ENCODE measurements at regions not wholly inside any gene's neighbourhood (a gene's known extent, or its start where the extent isn't known, plus 50 kb on each side); places are given as distances from the start of the nearest gene placed in this dataset.

DNA sequence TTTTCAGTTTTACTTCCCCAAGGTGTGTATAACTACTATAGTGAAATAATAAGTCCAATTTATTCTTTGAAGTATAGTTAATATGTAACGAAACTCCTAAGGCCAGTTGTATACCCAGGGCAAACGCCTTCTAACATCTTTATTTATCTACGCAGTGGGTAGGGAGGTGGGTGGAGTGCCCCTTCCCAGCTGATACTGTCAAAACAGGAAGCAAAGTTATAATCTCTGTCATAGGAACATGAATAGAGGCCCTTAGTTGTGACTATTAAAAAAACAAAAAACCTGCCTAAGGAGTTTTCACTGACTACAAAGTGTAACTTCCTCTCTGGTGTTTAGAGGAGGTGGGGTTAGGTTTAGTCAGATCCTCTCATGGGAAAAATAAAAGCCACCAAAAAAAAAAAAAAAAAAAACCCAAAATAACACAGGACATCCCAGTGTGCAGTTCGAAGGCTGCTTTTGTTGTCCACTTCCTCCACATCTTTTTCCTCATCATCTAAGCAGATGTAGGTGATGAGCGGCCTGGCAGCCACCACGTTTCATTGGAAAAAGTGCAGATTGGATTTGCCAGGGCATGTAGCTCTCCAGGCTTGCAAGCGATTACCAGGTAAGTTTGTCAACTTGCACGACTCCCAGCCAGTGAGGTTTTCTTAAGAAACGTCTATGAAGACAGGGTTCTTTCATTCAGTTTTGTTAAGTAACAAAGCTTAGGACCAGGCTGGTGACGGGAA is 58.7 kb downstream of the UTRN start (continued):
- TF ChIP-seq, protein P1, sequence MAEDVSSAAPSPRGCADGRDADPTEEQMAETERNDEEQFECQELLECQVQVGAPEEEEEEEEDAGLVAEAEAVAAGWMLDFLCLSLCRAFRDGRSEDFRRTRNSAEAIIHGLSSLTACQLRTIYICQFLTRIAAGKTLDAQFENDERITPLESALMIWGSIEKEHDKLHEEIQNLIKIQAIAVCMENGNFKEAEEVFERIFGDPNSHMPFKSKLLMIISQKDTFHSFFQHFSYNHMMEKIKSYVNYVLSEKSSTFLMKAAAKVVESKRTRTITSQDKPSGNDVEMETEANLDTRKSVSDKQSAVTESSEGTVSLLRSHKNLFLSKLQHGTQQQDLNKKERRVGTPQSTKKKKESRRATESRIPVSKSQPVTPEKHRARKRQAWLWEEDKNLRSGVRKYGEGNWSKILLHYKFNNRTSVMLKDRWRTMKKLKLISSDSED (CRISPR knock-in tag; IDR thresholded peaks at IDR 0.05) = no peak
- TF ChIP-seq KLF12 (CRISPR knock-in tag; IDR thresholded peaks at IDR 0.05; ENCODE audit: borderline replicate concordance) (peak; percentile 56; the same call in 1 of the 2 replicates), ZNF546 (CRISPR knock-in tag; conservative IDR thresholded peaks at IDR 0.05) (peak; percentile 77; the same call in 1 of the 2 replicates), ZMYM4 (CRISPR knock-in tag; IDR thresholded peaks at IDR 0.05) (peak; percentile 82), ZNF251 (CRISPR knock-in tag; IDR thresholded peaks at IDR 0.05) (no peak), MXD4 (CRISPR knock-in tag; IDR thresholded peaks at IDR 0.05) (peak; percentile 45; the same call in 1 of the 2 replicates), KLF11 (CRISPR knock-in tag; IDR thresholded peaks at IDR 0.05) (no peak), KDM1A (CRISPR knock-in tag; IDR thresholded peaks at IDR 0.05) (0 out of 2 replicates have a peak, but pooled peaks have one; percentile 18), SATB2 (CRISPR knock-in tag; IDR thresholded peaks at IDR 0.05) (no peak; the same call in 1 of the 2 replicates), RXRA (CRISPR knock-in tag; IDR thresholded peaks at IDR 0.05) (peak; percentile 29; the same call in 1 of the 2 replicates), EEA1 (CRISPR knock-in tag; IDR thresholded peaks at IDR 0.05; ENCODE audit: borderline replicate concordance) (no peak)
- TF ChIP-seq, protein P2, sequence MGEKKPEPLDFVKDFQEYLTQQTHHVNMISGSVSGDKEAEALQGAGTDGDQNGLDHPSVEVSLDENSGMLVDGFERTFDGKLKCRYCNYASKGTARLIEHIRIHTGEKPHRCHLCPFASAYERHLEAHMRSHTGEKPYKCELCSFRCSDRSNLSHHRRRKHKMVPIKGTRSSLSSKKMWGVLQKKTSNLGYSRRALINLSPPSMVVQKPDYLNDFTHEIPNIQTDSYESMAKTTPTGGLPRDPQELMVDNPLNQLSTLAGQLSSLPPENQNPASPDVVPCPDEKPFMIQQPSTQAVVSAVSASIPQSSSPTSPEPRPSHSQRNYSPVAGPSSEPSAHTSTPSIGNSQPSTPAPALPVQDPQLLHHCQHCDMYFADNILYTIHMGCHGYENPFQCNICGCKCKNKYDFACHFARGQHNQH (CRISPR knock-in tag; IDR thresholded peaks at IDR 0.05) = peak; percentile 60; the same call in 1 of the 2 replicates
- TF ChIP-seq, protein P3, sequence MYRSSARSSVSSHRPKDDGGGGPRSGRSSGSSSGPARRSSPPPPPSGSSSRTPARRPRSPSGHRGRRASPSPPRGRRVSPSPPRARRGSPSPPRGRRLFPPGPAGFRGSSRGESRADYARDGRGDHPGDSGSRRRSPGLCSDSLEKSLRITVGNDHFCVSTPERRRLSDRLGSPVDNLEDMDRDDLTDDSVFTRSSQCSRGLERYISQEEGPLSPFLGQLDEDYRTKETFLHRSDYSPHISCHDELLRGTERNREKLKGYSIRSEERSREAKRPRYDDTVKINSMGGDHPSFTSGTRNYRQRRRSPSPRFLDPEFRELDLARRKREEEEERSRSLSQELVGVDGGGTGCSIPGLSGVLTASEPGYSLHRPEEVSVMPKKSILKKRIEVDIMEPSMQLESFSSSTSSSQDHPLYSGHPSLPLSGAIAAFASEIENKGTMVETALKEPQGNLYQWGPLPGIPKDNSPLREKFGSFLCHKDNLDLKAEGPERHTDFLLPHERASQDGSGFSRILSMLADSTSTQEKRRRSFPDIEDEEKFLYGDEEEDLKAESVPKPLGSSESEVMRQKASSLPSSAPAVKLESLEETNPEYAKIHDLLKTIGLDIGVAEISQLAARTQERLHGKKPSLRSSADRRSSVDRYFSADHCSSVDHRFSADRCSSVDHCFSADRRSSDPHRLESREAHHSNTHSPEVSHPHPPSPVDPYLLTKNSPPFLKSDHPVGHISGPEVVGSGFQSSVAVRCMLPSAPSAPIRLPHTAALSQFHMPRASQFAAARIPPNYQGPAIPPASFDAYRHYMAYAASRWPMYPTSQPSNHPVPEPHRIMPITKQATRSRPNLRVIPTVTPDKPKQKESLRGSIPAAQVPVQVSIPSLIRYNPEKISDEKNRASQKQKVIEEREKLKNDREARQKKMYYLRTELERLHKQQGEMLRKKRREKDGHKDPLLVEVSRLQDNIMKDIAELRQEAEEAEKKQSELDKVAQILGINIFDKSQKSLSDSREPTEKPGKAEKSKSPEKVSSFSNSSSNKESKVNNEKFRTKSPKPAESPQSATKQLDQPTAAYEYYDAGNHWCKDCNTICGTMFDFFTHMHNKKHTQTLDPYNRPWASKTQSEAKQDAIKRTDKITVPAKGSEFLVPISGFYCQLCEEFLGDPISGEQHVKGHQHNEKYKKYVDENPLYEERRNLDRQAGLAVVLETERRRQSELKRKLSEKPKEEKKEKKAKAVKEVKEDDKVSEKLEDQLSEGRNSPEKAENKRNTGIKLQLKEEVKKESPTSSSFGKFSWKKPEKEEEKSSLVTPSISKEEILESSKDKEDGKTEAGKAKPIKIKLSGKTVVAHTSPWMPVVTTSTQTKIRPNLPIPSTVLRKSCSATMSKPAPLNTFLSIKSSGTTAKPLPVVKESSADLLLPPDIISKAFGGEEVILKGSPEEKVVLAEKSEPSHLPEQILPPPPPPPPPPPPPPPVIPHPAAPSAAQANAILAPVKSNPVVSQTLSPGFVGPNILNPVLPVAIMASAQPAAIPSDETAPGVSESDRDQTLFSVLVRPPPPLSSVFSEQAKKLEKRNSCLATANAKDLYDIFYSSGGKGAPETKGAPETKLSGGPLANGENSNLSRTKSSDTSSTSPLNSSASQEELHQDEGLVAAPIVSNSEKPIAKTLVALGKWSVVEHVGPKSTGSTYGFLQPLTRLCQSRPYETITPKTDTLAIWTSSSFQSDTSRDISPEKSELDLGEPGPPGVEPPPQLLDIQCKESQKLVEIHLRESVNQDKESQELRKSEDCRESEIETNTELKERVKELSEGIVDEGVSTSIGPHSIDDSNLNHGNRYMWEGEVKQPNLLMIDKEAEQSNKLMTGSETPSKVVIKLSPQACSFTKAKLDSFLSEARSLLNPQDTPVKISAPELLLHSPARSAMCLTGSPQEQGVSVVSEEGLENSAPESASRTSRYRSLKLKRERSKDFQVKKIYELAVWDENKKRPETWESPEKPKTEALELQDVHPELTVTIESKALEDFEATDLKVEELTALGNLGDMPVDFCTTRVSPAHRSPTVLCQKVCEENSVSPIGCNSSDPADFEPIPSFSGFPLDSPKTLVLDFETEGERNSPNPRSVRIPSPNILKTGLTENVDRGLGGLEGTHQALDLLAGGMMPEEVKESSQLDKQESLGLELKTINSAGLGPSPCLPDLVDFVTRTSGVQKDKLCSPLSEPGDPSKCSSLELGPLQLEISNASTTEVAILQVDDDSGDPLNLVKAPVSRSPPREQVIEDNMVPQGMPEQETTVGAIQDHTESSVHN (CRISPR knock-in tag; IDR thresholded peaks at IDR 0.05) = peak; percentile 82; the same call in 1 of the 2 replicates
- TF ChIP-seq, protein P4, sequence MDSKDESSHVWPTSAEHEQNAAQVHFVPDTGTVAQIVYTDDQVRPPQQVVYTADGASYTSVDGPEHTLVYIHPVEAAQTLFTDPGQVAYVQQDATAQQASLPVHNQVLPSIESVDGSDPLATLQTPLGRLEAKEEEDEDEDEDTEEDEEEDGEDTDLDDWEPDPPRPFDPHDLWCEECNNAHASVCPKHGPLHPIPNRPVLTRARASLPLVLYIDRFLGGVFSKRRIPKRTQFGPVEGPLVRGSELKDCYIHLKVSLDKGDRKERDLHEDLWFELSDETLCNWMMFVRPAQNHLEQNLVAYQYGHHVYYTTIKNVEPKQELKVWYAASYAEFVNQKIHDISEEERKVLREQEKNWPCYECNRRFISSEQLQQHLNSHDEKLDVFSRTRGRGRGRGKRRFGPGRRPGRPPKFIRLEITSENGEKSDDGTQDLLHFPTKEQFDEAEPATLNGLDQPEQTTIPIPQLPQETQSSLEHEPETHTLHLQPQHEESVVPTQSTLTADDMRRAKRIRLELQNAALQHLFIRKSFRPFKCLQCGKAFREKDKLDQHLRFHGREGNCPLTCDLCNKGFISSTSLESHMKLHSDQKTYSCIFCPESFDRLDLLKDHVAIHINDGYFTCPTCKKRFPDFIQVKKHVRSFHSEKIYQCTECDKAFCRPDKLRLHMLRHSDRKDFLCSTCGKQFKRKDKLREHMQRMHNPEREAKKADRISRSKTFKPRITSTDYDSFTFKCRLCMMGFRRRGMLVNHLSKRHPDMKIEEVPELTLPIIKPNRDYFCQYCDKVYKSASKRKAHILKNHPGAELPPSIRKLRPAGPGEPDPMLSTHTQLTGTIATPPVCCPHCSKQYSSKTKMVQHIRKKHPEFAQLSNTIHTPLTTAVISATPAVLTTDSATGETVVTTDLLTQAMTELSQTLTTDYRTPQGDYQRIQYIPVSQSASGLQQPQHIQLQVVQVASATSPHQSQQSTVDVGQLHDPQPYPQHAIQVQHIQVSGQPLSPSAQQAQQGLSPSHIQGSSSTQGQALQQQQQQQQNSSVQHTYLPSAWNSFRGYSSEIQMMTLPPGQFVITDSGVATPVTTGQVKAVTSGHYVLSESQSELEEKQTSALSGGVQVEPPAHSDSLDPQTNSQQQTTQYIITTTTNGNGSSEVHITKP (CRISPR knock-in tag; IDR thresholded peaks at IDR 0.05; ENCODE audit: low read depth) = no peak

Measured in HepG2 (cell line).